Stimulated activated CD8-positive, alpha-beta memory T cell treated with anti-CD3 and anti-CD28 coated beads, Interleukin-7, amount 100 ng/mL, for 48 hours (primary cell): ENCODE measurements at regions not wholly inside any gene's neighbourhood (a gene's known extent, or its start where the extent isn't known, plus 50 kb on each side); places are given as distances from the start of the nearest gene placed in this dataset.

ENCODE experiments used
- DNase-seq, 2 donors: peaks; one replicate each; pipeline ENCODE4 v3.0.0-alpha.2; 2020; ENCODE audit warnings: low read depth in 1 of 2; ENCODE audit errors: extremely low read depth in 1 of 2

GRCh38 chr13:33743438-33744368, 74.2 kb upstream of the RFC3 start:
- peak in 1 of 2 donors; percentile 2 for DNase-seq

- DNase-seq = no peak
These were observed 73.2 kb upstream of the RFC3 start for GRCh38 chr13:33744589-33745369.

- no peak for DNase-seq
These were observed 72.3 kb upstream of the RFC3 start for GRCh38 chr13:33745370-33746324.

- DNase-seq = no peak
These were observed 71.1 kb upstream of the RFC3 start for GRCh38 chr13:33746867-33747266.

- DNase-seq = no peak
These were observed 66.8 kb upstream of the RFC3 start for GRCh38 chr13:33751151-33751550.

GRCh38 chr13:33752094-33752493, 65.9 kb upstream of the RFC3 start:
- no peak for DNase-seq

- no peak for DNase-seq
These were observed 65.4 kb upstream of the RFC3 start for GRCh38 chr13:33752597-33752996.

- DNase-seq = no peak
These were observed 61.0 kb upstream of the RFC3 start for GRCh38 chr13:33756929-33757328.

GRCh38 chr13:33757713-33758112, 60.2 kb upstream of the RFC3 start:
- DNase-seq = no peak

GRCh38 chr13:33758113-33758512, 59.8 kb upstream of the RFC3 start:
- no peak for DNase-seq

- no peak for DNase-seq
These were observed 56.2 kb upstream of the RFC3 start for GRCh38 chr13:33761740-33762139.

- no peak for DNase-seq
These were observed 54.9 kb upstream of the RFC3 start for GRCh38 chr13:33763021-33763420.

- no peak for DNase-seq
These were observed 53.2 kb upstream of the RFC3 start for GRCh38 chr13:33764716-33765115.

- DNase-seq = no peak
These were observed 51.4 kb upstream of the RFC3 start for GRCh38 chr13:33766329-33767123.

- DNase-seq = no peak
These were observed 50.8 kb upstream of the RFC3 start for GRCh38 chr13:33767140-33767539.
